ENCODE measurements at regions not wholly inside any gene's neighbourhood (a gene's known extent, or its start where the extent isn't known, plus 50 kb on each side); places are given as distances from the start of the nearest gene placed in this dataset.
"Not testable (repeated sequence)": the region's sequence is repeated elsewhere in the genome, so short reads cannot be mapped to it uniquely, and the experiment has no call there.

DNA sequence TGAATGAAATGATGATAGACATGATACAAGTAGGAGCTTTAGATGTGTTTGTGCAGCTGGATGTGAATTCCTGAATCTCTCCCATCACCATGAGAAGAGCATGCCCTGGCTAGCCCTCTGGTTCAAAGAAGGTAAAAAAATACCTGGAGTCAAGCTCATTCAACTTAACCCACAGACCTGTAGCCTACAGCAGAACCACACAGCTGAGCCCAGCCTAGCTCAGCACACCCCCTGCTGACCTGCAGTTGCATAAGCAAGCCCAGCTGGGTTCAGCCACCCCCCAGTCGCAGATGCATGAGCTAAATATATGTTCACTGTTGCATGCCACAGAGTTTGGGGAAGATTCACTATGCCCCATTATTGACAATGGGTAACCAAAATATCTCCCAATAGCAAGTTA, 130.6 kb upstream of the RRN3 start:
- TF ChIP-seq, protein P1, sequence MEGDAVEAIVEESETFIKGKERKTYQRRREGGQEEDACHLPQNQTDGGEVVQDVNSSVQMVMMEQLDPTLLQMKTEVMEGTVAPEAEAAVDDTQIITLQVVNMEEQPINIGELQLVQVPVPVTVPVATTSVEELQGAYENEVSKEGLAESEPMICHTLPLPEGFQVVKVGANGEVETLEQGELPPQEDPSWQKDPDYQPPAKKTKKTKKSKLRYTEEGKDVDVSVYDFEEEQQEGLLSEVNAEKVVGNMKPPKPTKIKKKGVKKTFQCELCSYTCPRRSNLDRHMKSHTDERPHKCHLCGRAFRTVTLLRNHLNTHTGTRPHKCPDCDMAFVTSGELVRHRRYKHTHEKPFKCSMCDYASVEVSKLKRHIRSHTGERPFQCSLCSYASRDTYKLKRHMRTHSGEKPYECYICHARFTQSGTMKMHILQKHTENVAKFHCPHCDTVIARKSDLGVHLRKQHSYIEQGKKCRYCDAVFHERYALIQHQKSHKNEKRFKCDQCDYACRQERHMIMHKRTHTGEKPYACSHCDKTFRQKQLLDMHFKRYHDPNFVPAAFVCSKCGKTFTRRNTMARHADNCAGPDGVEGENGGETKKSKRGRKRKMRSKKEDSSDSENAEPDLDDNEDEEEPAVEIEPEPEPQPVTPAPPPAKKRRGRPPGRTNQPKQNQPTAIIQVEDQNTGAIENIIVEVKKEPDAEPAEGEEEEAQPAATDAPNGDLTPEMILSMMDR (conservative IDR thresholded peaks at IDR 0.05; ENCODE audit: low read depth, low read length) = not testable (repeated sequence)
- not testable (repeated sequence) for TF ChIP-seq MAFK (IDR thresholded peaks at IDR 0.05; ENCODE audit: low read depth, low read length); SMC3 (IDR thresholded peaks at IDR 0.05; ENCODE audit: low read depth, low read length); POLR2A (IDR thresholded peaks at IDR 0.05; ENCODE audit: low read depth, low read length); CEBPB (IDR thresholded peaks at IDR 0.05; ENCODE audit: low read depth, low read length); RCOR1 (IDR thresholded peaks at IDR 0.05; ENCODE audit: insufficient replicate concordance, low read length); FOS (IDR thresholded peaks at IDR 0.05; ENCODE audit: low read depth, low read length); CHD1 (IDR thresholded peaks at IDR 0.05; ENCODE audit: low read depth, low read length); RAD21 (IDR thresholded peaks at IDR 0.05; ENCODE audit: low read length); MAZ (IDR thresholded peaks at IDR 0.05; ENCODE audit: borderline replicate concordance, low read depth, low read length)
- TF ChIP-seq, protein P2, sequence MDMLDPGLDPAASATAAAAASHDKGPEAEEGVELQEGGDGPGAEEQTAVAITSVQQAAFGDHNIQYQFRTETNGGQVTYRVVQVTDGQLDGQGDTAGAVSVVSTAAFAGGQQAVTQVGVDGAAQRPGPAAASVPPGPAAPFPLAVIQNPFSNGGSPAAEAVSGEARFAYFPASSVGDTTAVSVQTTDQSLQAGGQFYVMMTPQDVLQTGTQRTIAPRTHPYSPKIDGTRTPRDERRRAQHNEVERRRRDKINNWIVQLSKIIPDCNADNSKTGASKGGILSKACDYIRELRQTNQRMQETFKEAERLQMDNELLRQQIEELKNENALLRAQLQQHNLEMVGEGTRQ (IDR thresholded peaks at IDR 0.05; ENCODE audit: low read depth, low read length) = not testable (repeated sequence)
- TF ChIP-seq, protein P3, sequence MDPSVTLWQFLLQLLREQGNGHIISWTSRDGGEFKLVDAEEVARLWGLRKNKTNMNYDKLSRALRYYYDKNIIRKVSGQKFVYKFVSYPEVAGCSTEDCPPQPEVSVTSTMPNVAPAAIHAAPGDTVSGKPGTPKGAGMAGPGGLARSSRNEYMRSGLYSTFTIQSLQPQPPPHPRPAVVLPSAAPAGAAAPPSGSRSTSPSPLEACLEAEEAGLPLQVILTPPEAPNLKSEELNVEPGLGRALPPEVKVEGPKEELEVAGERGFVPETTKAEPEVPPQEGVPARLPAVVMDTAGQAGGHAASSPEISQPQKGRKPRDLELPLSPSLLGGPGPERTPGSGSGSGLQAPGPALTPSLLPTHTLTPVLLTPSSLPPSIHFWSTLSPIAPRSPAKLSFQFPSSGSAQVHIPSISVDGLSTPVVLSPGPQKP (IDR thresholded peaks at IDR 0.05; ENCODE audit: borderline replicate concordance, low read depth, low read length) = not testable (repeated sequence)

Measured in IMR-90 (cell line).